WTC11 (cell line): ENCODE measurements at regions not wholly inside any gene's neighbourhood (a gene's known extent, or its start where the extent isn't known, plus 50 kb on each side); places are given as distances from the start of the nearest gene placed in this dataset.

Experiments used
- ATAC-seq: fragments of 200-7000 bp; cut with Tn5 transposase; 2 replicates; pipeline ENCODE4 v1.10.0; 2021; ENCODE audit warnings: mild to moderate bottlenecking, moderate library complexity
- CTCF ChIA-PET: fragments of 300-600 bp; sonication (Branson Sonifier 250); formaldehyde crosslinking; loops from one replicate; lab custom pipeline; 2021; ENCODE audit warnings: antibody characterized with exemption; lab: Charles Lee
- POLR2A ChIA-PET: fragments of 350-600 bp; sonication (Branson Sonifier 250); formaldehyde crosslinking; loops from one replicate; lab custom pipeline; 2021; ENCODE audit warnings: antibody characterized with exemption; lab: Charles Lee
- DNase-seq: peaks from one replicate; pipeline ENCODE4 v3.0.0; 2021; ENCODE audit warnings: low spot score
- H3K27ac Mint-ChIP-seq: 2 replicates; pipeline ENCODE4 v1.8.0; 2021; ENCODE audit warnings: mixed read lengths
- H3K27me3 Mint-ChIP-seq: 2 replicates; pipeline ENCODE4 v1.8.0; 2021; ENCODE audit warnings: low read depth, mild to moderate bottlenecking, moderate library complexity, mixed read lengths
- H3K36me3 Mint-ChIP-seq: 2 replicates; pipeline ENCODE4 v1.8.0; 2021; ENCODE audit warnings: mixed read lengths
- H3K4me1 Mint-ChIP-seq: 2 replicates; pipeline ENCODE4 v1.8.0; 2022; ENCODE audit warnings: mixed read lengths
- H3K4me3 Mint-ChIP-seq: 2 replicates; pipeline ENCODE4 v1.8.0; 2021; ENCODE audit warnings: mild to moderate bottlenecking, moderate library complexity, mixed read lengths
- H3K9me3 Mint-ChIP-seq: 2 replicates; pipeline ENCODE4 v1.8.0; 2021; ENCODE audit warnings: mixed read lengths
- CREM ChIP-seq: sonication (generic); formaldehyde crosslinking; IDR thresholded peaks from 2 replicates; pipeline ENCODE4 v1.8.1; 2022; ENCODE audit warnings: mild to moderate bottlenecking, missing genetic modification reagents, moderate library complexity
- ESRRA ChIP-seq: sonication (generic); formaldehyde crosslinking; IDR thresholded peaks from 2 replicates; pipeline ENCODE4 v1.8.1; 2022; ENCODE audit warnings: mild to moderate bottlenecking, missing genetic modification reagents, borderline replicate concordance
- FOXP1 ChIP-seq: sonication (generic); formaldehyde crosslinking; IDR thresholded peaks from 2 replicates; pipeline ENCODE4 v1.8.0; 2022; ENCODE audit warnings: missing genetic modification reagents, mild to moderate bottlenecking, moderate library complexity, borderline replicate concordance
- GTF2I ChIP-seq: fragments of 250-450 bp; sonication (Bioruptor Pico); conservative IDR thresholded peaks from 2 replicates; pipeline ENCODE4 v1.4.0; 2021; ENCODE audit warnings: mild to moderate bottlenecking
- HMGA2 ChIP-seq: fragments of 250-450 bp; sonication (Bioruptor Pico); IDR thresholded peaks from 2 replicates; pipeline ENCODE4 v1.4.0; 2021; ENCODE audit warnings: mild to moderate bottlenecking, moderate library complexity
- MYBL2 ChIP-seq: sonication (generic); formaldehyde crosslinking; IDR thresholded peaks from 2 replicates; pipeline ENCODE4 v1.8.1; 2023; ENCODE audit warnings: mild to moderate bottlenecking, moderate library complexity, missing genetic modification reagents
- NFE2L1 ChIP-seq: sonication (generic); formaldehyde crosslinking; IDR thresholded peaks from 2 replicates; pipeline ENCODE4 v1.8.1; 2023; ENCODE audit warnings: missing genetic modification reagents
- OVOL2 ChIP-seq: fragments of 250-450 bp; sonication (Bioruptor Pico); IDR thresholded peaks from 2 replicates; pipeline ENCODE4 v1.9.0; 2021; ENCODE audit warnings: mild to moderate bottlenecking, borderline replicate concordance
- RORB ChIP-seq: fragments of 250-450 bp; sonication (Bioruptor Pico); IDR thresholded peaks from 2 replicates; pipeline ENCODE4 v1.9.0; 2021; ENCODE audit warnings: mild to moderate bottlenecking
- SMAD4 ChIP-seq: sonication (generic); formaldehyde crosslinking; IDR thresholded peaks from 2 replicates; pipeline ENCODE4 v1.8.0; 2022; ENCODE audit warnings: mild to moderate bottlenecking, missing genetic modification reagents
- SOX15 ChIP-seq: fragments of 250-450 bp; sonication (Bioruptor Pico); IDR thresholded peaks from 2 replicates; pipeline ENCODE4 v1.9.0; 2021; ENCODE audit warnings: mild to moderate bottlenecking
- ZNF138 ChIP-seq: sonication (generic); formaldehyde crosslinking; conservative IDR thresholded peaks from 2 replicates; pipeline ENCODE4 v1.8.1; 2022; ENCODE audit warnings: mild to moderate bottlenecking, moderate library complexity, missing genetic modification reagents
- ZNF317 ChIP-seq: sonication (generic); formaldehyde crosslinking; IDR thresholded peaks from 2 replicates; pipeline ENCODE4 v1.8.1; 2023; ENCODE audit warnings: low read depth, mild to moderate bottlenecking, moderate library complexity, missing genetic modification reagents, borderline replicate concordance
- TF ChIP-seq, protein P1 (sequence below): sonication (generic); formaldehyde crosslinking; IDR thresholded peaks from 2 replicates; pipeline ENCODE4 v1.8.1; 2022; ENCODE audit warnings: low read depth, missing genetic modification reagents, borderline replicate concordance
- TF ChIP-seq, protein P2 (sequence below): fragments of 250-450 bp; sonication (Bioruptor Pico); IDR thresholded peaks from 2 replicates; pipeline ENCODE4 v1.9.0; 2021; ENCODE audit warnings: moderate library complexity, mild to moderate bottlenecking, inconsistent platforms, borderline replicate concordance
- TF ChIP-seq, protein P3 (sequence below): sonication (generic); formaldehyde crosslinking; conservative IDR thresholded peaks from 2 replicates; pipeline ENCODE4 v1.8.1; 2022; ENCODE audit warnings: mild to moderate bottlenecking, missing genetic modification reagents
- TF ChIP-seq, protein P4 (sequence below): sonication (generic); formaldehyde crosslinking; IDR thresholded peaks from 2 replicates; pipeline ENCODE4 v1.8.1; 2023; ENCODE audit warnings: mild to moderate bottlenecking, missing genetic modification reagents
- TF ChIP-seq, protein P5 (sequence below): fragments of 200-600 bp; IDR thresholded peaks from 2 replicates; pipeline ENCODE4 v1.8.0; 2022; ENCODE audit warnings: antibody characterized with exemption
- TF ChIP-seq, protein P6 (sequence below): sonication (generic); formaldehyde crosslinking; IDR thresholded peaks from 2 replicates; pipeline ENCODE4 v1.8.0; 2023; ENCODE audit warnings: missing genetic modification reagents, mild to moderate bottlenecking, borderline replicate concordance
- TF ChIP-seq, protein P7 (sequence below): sonication (generic); formaldehyde crosslinking; conservative IDR thresholded peaks from 2 replicates; pipeline ENCODE4 v1.8.1; 2023; ENCODE audit warnings: mild to moderate bottlenecking, low read depth, missing genetic modification reagents, moderate library complexity

DNA sequence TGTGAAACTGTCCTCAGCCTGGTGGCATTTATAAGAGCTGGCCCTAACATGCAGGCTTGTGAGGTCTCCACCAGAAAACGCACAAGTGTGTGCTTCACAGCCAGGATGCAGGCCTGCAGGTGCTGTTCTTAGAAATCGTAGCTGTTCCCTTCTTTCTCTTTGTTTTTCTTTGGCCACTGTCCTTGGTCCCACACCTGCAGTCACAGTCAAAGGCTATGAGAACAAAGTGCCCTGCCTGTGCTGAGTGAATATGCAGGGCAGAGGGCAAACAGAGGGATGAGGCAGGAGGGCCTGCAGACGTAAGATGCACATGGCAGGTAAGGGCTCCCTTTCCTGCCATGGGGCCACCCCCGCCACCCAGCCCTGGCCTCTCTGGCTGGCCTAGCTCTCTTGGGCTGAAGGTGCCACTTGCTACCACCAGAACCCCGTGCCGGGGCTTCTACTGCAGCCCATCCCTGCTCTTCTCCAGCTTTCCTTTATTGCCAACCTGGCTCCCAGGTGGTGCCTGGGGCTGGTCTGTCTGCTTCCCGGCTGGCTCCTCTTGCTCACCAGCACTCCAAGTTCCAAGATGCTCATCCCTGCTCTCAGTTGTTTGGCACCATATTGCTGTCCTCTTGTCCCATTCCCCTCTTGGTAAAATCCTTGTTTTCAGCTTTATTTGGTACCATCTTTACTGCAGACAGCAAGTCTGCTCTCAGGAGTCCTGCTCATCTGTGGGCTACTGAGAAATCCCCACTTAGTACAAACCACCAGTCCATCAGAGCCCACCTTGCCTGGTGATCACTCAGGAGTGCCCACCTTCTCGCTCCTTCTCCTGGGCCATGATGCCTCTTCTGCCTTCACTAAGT is 308.1 kb upstream of the ZMIZ1 start (continued):
- TF ChIP-seq FOXP1 (CRISPR knock-in tag) (no peak), MYBL2 (CRISPR knock-in tag) (no peak), ESRRA (CRISPR knock-in tag) (no peak), SOX15 (CRISPR knock-in tag) (no peak), ZNF317 (CRISPR knock-in tag) (no peak), HMGA2 (CRISPR knock-in tag) (no peak)
- TF ChIP-seq, protein P1, sequence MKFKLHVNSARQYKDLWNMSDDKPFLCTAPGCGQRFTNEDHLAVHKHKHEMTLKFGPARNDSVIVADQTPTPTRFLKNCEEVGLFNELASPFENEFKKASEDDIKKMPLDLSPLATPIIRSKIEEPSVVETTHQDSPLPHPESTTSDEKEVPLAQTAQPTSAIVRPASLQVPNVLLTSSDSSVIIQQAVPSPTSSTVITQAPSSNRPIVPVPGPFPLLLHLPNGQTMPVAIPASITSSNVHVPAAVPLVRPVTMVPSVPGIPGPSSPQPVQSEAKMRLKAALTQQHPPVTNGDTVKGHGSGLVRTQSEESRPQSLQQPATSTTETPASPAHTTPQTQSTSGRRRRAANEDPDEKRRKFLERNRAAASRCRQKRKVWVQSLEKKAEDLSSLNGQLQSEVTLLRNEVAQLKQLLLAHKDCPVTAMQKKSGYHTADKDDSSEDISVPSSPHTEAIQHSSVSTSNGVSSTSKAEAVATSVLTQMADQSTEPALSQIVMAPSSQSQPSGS: no peak
- TF ChIP-seq, protein P2, sequence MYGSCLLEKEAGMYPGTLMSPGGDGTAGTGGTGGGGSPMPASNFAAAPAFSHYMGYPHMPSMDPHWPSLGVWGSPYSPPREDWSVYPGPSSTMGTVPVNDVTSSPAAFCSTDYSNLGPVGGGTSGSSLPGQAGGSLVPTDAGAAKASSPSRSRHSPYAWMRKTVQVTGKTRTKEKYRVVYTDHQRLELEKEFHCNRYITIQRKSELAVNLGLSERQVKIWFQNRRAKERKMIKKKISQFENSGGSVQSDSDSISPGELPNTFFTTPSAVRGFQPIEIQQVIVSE (CRISPR knock-in tag): no peak
- TF ChIP-seq, protein P3, sequence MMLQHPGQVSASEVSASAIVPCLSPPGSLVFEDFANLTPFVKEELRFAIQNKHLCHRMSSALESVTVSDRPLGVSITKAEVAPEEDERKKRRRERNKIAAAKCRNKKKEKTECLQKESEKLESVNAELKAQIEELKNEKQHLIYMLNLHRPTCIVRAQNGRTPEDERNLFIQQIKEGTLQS (CRISPR knock-in tag): no peak

DNA sequence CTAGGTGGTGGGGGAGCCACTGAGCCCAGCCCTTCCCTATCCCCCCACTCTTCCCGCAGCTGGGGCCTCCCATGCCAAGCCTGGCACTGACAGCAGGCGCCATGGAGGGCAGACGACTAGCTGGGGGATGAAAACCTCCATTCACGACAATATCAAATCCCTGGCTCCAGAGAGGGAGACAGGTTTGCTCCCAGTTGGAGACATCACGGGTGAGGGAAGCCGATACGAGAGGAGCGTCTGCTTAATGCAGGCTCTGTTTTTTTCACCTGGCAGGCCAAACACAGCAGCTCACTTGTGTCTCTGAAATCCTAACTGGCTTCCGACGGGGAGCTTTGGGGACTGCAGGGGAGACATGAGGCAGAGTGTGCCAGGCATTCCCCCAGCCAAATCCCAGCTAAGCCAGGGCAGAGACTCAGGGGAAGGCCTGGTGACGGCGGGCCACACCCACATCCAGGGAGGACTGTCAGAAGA is 307.4 kb upstream of the ZMIZ1 start:
- ChIA-PET CTCF (no interaction called here), POLR2A (no interaction called here)
- Mint-ChIP-seq H3K36me3 (no peaks in the 10 kb centered on the region), H3K9me3 (no peaks in the 10 kb centered on the region), H3K27ac (no peak overlapping the region), H3K27me3 (no peaks in the 10 kb centered on the region), H3K4me3 (no peak overlapping the region), H3K4me1 (peaks cover 12% of the 10 kb centered on the region)
- TF ChIP-seq SMAD4: no peak
- TF ChIP-seq, protein P4, sequence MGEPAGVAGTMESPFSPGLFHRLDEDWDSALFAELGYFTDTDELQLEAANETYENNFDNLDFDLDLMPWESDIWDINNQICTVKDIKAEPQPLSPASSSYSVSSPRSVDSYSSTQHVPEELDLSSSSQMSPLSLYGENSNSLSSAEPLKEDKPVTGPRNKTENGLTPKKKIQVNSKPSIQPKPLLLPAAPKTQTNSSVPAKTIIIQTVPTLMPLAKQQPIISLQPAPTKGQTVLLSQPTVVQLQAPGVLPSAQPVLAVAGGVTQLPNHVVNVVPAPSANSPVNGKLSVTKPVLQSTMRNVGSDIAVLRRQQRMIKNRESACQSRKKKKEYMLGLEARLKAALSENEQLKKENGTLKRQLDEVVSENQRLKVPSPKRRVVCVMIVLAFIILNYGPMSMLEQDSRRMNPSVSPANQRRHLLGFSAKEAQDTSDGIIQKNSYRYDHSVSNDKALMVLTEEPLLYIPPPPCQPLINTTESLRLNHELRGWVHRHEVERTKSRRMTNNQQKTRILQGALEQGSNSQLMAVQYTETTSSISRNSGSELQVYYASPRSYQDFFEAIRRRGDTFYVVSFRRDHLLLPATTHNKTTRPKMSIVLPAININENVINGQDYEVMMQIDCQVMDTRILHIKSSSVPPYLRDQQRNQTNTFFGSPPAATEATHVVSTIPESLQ: no peak
- TF ChIP-seq, protein P3 (CRISPR knock-in tag): no peak
- TF ChIP-seq ZNF317 (CRISPR knock-in tag): no peak
- TF ChIP-seq RORB (CRISPR knock-in tag): no peak
- no peak for TF ChIP-seq GTF2I
- no peak for TF ChIP-seq CREM (CRISPR knock-in tag)
- TF ChIP-seq, protein P5, sequence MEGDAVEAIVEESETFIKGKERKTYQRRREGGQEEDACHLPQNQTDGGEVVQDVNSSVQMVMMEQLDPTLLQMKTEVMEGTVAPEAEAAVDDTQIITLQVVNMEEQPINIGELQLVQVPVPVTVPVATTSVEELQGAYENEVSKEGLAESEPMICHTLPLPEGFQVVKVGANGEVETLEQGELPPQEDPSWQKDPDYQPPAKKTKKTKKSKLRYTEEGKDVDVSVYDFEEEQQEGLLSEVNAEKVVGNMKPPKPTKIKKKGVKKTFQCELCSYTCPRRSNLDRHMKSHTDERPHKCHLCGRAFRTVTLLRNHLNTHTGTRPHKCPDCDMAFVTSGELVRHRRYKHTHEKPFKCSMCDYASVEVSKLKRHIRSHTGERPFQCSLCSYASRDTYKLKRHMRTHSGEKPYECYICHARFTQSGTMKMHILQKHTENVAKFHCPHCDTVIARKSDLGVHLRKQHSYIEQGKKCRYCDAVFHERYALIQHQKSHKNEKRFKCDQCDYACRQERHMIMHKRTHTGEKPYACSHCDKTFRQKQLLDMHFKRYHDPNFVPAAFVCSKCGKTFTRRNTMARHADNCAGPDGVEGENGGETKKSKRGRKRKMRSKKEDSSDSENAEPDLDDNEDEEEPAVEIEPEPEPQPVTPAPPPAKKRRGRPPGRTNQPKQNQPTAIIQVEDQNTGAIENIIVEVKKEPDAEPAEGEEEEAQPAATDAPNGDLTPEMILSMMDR: no peak
- TF ChIP-seq ZNF138 (CRISPR knock-in tag): no peak
- TF ChIP-seq, protein P6, sequence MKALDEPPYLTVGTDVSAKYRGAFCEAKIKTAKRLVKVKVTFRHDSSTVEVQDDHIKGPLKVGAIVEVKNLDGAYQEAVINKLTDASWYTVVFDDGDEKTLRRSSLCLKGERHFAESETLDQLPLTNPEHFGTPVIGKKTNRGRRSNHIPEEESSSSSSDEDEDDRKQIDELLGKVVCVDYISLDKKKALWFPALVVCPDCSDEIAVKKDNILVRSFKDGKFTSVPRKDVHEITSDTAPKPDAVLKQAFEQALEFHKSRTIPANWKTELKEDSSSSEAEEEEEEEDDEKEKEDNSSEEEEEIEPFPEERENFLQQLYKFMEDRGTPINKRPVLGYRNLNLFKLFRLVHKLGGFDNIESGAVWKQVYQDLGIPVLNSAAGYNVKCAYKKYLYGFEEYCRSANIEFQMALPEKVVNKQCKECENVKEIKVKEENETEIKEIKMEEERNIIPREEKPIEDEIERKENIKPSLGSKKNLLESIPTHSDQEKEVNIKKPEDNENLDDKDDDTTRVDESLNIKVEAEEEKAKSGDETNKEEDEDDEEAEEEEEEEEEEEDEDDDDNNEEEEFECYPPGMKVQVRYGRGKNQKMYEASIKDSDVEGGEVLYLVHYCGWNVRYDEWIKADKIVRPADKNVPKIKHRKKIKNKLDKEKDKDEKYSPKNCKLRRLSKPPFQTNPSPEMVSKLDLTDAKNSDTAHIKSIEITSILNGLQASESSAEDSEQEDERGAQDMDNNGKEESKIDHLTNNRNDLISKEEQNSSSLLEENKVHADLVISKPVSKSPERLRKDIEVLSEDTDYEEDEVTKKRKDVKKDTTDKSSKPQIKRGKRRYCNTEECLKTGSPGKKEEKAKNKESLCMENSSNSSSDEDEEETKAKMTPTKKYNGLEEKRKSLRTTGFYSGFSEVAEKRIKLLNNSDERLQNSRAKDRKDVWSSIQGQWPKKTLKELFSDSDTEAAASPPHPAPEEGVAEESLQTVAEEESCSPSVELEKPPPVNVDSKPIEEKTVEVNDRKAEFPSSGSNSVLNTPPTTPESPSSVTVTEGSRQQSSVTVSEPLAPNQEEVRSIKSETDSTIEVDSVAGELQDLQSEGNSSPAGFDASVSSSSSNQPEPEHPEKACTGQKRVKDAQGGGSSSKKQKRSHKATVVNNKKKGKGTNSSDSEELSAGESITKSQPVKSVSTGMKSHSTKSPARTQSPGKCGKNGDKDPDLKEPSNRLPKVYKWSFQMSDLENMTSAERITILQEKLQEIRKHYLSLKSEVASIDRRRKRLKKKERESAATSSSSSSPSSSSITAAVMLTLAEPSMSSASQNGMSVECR: no peak
- TF ChIP-seq NFE2L1 (CRISPR knock-in tag): no peak
- TF ChIP-seq, protein P7, sequence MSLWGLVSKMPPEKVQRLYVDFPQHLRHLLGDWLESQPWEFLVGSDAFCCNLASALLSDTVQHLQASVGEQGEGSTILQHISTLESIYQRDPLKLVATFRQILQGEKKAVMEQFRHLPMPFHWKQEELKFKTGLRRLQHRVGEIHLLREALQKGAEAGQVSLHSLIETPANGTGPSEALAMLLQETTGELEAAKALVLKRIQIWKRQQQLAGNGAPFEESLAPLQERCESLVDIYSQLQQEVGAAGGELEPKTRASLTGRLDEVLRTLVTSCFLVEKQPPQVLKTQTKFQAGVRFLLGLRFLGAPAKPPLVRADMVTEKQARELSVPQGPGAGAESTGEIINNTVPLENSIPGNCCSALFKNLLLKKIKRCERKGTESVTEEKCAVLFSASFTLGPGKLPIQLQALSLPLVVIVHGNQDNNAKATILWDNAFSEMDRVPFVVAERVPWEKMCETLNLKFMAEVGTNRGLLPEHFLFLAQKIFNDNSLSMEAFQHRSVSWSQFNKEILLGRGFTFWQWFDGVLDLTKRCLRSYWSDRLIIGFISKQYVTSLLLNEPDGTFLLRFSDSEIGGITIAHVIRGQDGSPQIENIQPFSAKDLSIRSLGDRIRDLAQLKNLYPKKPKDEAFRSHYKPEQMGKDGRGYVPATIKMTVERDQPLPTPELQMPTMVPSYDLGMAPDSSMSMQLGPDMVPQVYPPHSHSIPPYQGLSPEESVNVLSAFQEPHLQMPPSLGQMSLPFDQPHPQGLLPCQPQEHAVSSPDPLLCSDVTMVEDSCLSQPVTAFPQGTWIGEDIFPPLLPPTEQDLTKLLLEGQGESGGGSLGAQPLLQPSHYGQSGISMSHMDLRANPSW (CRISPR knock-in tag): no peak
- no peak for TF ChIP-seq OVOL2 (CRISPR knock-in tag)
- DNase-seq (no peak), ATAC-seq (no peak)
